ENCODE measurements at regions not wholly inside any gene's neighbourhood (a gene's known extent, or its start where the extent isn't known, plus 50 kb on each side); places are given as distances from the start of the nearest gene placed in this dataset.

- no peak overlapping the region for H3K4me3 ChIP-seq (ENCODE audit: low read depth, low read length)
- TF ChIP-seq, protein P1, sequence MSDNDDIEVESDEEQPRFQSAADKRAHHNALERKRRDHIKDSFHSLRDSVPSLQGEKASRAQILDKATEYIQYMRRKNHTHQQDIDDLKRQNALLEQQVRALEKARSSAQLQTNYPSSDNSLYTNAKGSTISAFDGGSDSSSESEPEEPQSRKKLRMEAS (IDR thresholded peaks at IDR 0.05; ENCODE audit: low read depth, low read length): no peak
- TF ChIP-seq POLR2A (IDR thresholded peaks at IDR 0.05; ENCODE audit: extremely low read depth, insufficient read length) (no peak), MYC (IDR thresholded peaks at IDR 0.05; ENCODE audit: low read depth, low read length) (no peak)
- TF ChIP-seq, protein P2, sequence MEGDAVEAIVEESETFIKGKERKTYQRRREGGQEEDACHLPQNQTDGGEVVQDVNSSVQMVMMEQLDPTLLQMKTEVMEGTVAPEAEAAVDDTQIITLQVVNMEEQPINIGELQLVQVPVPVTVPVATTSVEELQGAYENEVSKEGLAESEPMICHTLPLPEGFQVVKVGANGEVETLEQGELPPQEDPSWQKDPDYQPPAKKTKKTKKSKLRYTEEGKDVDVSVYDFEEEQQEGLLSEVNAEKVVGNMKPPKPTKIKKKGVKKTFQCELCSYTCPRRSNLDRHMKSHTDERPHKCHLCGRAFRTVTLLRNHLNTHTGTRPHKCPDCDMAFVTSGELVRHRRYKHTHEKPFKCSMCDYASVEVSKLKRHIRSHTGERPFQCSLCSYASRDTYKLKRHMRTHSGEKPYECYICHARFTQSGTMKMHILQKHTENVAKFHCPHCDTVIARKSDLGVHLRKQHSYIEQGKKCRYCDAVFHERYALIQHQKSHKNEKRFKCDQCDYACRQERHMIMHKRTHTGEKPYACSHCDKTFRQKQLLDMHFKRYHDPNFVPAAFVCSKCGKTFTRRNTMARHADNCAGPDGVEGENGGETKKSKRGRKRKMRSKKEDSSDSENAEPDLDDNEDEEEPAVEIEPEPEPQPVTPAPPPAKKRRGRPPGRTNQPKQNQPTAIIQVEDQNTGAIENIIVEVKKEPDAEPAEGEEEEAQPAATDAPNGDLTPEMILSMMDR (IDR thresholded peaks at IDR 0.05; ENCODE audit: low read depth, low read length): no peak
- DNase-seq (ENCODE audit: low read depth): peak; percentile 74
These were observed 87.9 kb downstream of the RIPK4 start for GRCh38 chr21:41678924-41679318.

- no peak for DNase-seq (ENCODE audit: low read depth)
These were observed 88.6 kb downstream of the RIPK4 start for GRCh38 chr21:41678016-41678923.

DNA sequence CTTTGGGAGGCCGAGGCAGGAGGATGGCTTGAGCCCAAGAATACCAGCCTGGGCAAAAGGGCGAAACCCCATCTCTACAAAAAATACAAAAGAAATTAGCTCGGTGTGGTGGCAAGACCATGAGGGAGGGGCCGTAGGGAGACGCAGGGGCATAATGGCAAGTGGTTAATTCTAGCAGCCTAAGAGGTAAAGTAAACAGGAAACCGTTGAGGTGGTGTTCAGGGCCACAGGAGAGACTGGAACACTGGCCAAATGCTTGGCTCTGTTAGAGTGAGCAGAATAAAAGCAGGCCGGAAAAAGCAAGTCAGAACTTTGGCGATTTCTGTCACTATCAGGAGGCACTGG lies 89.2 kb downstream of the RIPK4 start:
- H3K4me3 ChIP-seq (ENCODE audit: low read depth, low read length): no peak overlapping the region
- DNase-seq (ENCODE audit: low read depth): no peak
- TF ChIP-seq, protein P1 (IDR thresholded peaks at IDR 0.05; ENCODE audit: low read depth, low read length): no peak
- TF ChIP-seq, protein P2 (IDR thresholded peaks at IDR 0.05; ENCODE audit: low read depth, low read length): no peak
- no peak for TF ChIP-seq POLR2A (IDR thresholded peaks at IDR 0.05; ENCODE audit: extremely low read depth, insufficient read length)
- TF ChIP-seq MYC (IDR thresholded peaks at IDR 0.05; ENCODE audit: low read depth, low read length): no peak

More at GRCh38 chr21:41678016-41678923, 88.6 kb downstream of the RIPK4 start:
- TF ChIP-seq, protein P2 (IDR thresholded peaks at IDR 0.05; ENCODE audit: low read depth, low read length): no peak
- TF ChIP-seq POLR2A (IDR thresholded peaks at IDR 0.05; ENCODE audit: extremely low read depth, insufficient read length): no peak
- TF ChIP-seq, protein P1 (IDR thresholded peaks at IDR 0.05; ENCODE audit: low read depth, low read length): no peak
- TF ChIP-seq MYC (IDR thresholded peaks at IDR 0.05; ENCODE audit: low read depth, low read length): no peak
- H3K4me3 ChIP-seq (ENCODE audit: low read depth, low read length): no peak overlapping the region

DNA sequence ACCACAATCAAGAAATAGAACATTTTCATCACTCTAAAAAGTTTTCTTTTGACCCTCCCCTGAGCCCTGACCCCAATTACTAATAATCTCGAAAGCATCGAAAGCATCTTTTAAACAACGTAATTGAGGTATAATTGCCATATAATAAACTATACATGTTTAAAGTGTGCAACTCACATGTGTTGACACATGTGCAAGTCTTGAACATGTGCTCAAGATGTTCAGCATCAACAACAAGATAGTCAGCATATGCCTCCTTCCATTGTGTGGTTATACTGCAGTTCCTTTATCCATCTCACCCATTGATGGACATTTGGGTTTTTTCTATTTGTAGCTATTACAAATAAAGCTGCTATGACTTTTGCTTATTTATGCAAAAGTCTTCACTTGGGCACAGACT lies 90.7 kb downstream of the RIPK4 start:
- no peak overlapping the region for H3K4me3 ChIP-seq (ENCODE audit: low read depth, low read length)
- no peak for TF ChIP-seq MYC (IDR thresholded peaks at IDR 0.05; ENCODE audit: low read depth, low read length)
- TF ChIP-seq, protein P1 (IDR thresholded peaks at IDR 0.05; ENCODE audit: low read depth, low read length): peak; percentile 56
- DNase-seq (ENCODE audit: low read depth): no peak

- DNase-seq (ENCODE audit: low read depth): no peak
- TF ChIP-seq, protein P2 (IDR thresholded peaks at IDR 0.05; ENCODE audit: low read depth, low read length): no peak
- TF ChIP-seq MYC (IDR thresholded peaks at IDR 0.05; ENCODE audit: low read depth, low read length) (no peak), POLR2A (IDR thresholded peaks at IDR 0.05; ENCODE audit: extremely low read depth, insufficient read length) (no peak)
- TF ChIP-seq, protein P1 (IDR thresholded peaks at IDR 0.05; ENCODE audit: low read depth, low read length): no peak
- no peak overlapping the region for H3K4me3 ChIP-seq (ENCODE audit: low read depth, low read length)
These were observed 91.3 kb downstream of the RIPK4 start for GRCh38 chr21:41675574-41675973.

- TF ChIP-seq POLR2A (IDR thresholded peaks at IDR 0.05; ENCODE audit: extremely low read depth, insufficient read length) (no peak), MYC (IDR thresholded peaks at IDR 0.05; ENCODE audit: low read depth, low read length) (no peak)
- TF ChIP-seq, protein P1 (IDR thresholded peaks at IDR 0.05; ENCODE audit: low read depth, low read length): no peak
- TF ChIP-seq, protein P2 (IDR thresholded peaks at IDR 0.05; ENCODE audit: low read depth, low read length): no peak
- H3K4me3 ChIP-seq (ENCODE audit: low read depth, low read length): no peak overlapping the region
- DNase-seq (ENCODE audit: low read depth): no peak
These were observed 92.5 kb downstream of the RIPK4 start for GRCh38 chr21:41674402-41674801.

Measured in NB4 (cell line).